NCI-H345 treated with DMSO at 0.1 percent for 48 hours (cell line): ENCODE measurements at regions not wholly inside any gene's neighbourhood (a gene's known extent, or its start where the extent isn't known, plus 50 kb on each side); places are given as distances from the start of the nearest gene placed in this dataset.
"Not testable (repeated sequence)": the region's sequence is repeated elsewhere in the genome, so short reads cannot be mapped to it uniquely, and the experiment has no call there.

Experiments used
- DNase-seq: peaks from one replicate; lab custom pipeline; 2025; ENCODE audit not compliant: unreplicated experiment; lab: John Stamatoyannopoulos, UW

- DNase-seq = not testable (repeated sequence)
These were observed 948.9 kb upstream of the ADGRB3 start for GRCh38 chr6:67686225-67686624.

- no peak for DNase-seq
These were observed 951.1 kb upstream of the ADGRB3 start for GRCh38 chr6:67683960-67684359.

GRCh38 chr6:67680297-67680932 is 954.7 kb upstream of the ADGRB3 start:
- DNase-seq = no peak

GRCh38 chr6:67679566-67680296 is 955.4 kb upstream of the ADGRB3 start:
- no peak for DNase-seq

- DNase-seq = no peak
These were observed 958.2 kb upstream of the ADGRB3 start for GRCh38 chr6:67676892-67677291.

- DNase-seq = no peak
These were observed 967.3 kb upstream of the ADGRB3 start for GRCh38 chr6:67667637-67668422.

GRCh38 chr6:67666177-67666964 is 968.7 kb upstream of the ADGRB3 start:
- DNase-seq = no peak

GRCh38 chr6:67664942-67665341 is 970.1 kb upstream of the ADGRB3 start:
- no peak for DNase-seq

- no peak for DNase-seq
These were observed 971.8 kb upstream of the ADGRB3 start for GRCh38 chr6:67663105-67663895.

GRCh38 chr6:67653561-67653960 is 981.5 kb upstream of the ADGRB3 start:
- no peak for DNase-seq

- no peak for DNase-seq
These were observed 988.5 kb upstream of the ADGRB3 start for GRCh38 chr6:67646550-67646949.

- no peak for DNase-seq
These were observed 991.8 kb upstream of the ADGRB3 start for GRCh38 chr6:67643281-67643680.

- no peak for DNase-seq
These were observed 992.5 kb upstream of the ADGRB3 start for GRCh38 chr6:67642582-67642981.

GRCh38 chr6:67640484-67640883 is 994.6 kb upstream of the ADGRB3 start:
- DNase-seq = no peak

- no peak for DNase-seq
These were observed 995.9 kb upstream of the ADGRB3 start for GRCh38 chr6:67639161-67639560.

GRCh38 chr6:67634199-67634598 is 1000.9 kb upstream of the ADGRB3 start:
- DNase-seq = no peak

GRCh38 chr6:67633058-67633457 is 1002.0 kb upstream of the ADGRB3 start:
- DNase-seq = no peak

GRCh38 chr6:67630146-67630545 is 1004.9 kb upstream of the ADGRB3 start:
- no peak for DNase-seq

GRCh38 chr6:67629258-67629657 is 1005.8 kb upstream of the ADGRB3 start:
- no peak for DNase-seq

- no peak for DNase-seq
These were observed 1019.3 kb upstream of the ADGRB3 start for GRCh38 chr6:67615796-67616195.
